SU-DHL-6 (cell line): ENCODE measurements at regions not wholly inside any gene's neighbourhood (a gene's known extent, or its start where the extent isn't known, plus 50 kb on each side); places are given as distances from the start of the nearest gene placed in this dataset.

Experiments used
- H2AFZ ChIP-seq: fragments of 200-600 bp; sonication (generic); 2 replicates; pipeline ENCODE4 v1.6.1; 2014; ENCODE audit warnings: low read depth, mild to moderate bottlenecking, moderate library complexity, mixed read lengths, antibody characterized with exemption, low read length; ENCODE audit not compliant: severe bottlenecking
- H3F3A ChIP-seq: fragments of 200-600 bp; shearing (Covaris generic); 2 replicates; pipeline ENCODE4 v1.6.0; 2016; ENCODE audit warnings: antibody characterized with exemption, mild to moderate bottlenecking; ENCODE audit not compliant: insufficient read depth
- H3K27ac ChIP-seq: fragments of 200-600 bp; sonication (generic); 2 replicates; pipeline ENCODE4 v1.5.1; 2016; ENCODE audit warnings: low read depth, mild to moderate bottlenecking, low read length, moderate library complexity, mixed read lengths
- H3K27me3 ChIP-seq: fragments of 200-600 bp; sonication (generic), shearing (Covaris generic); 2 replicates; pipeline ENCODE4 v1.6.0; 2014; ENCODE audit warnings: mild to moderate bottlenecking, low read length
- H3K36me3 ChIP-seq: fragments of 200-600 bp; sonication (generic); 2 replicates; pipeline ENCODE4 v1.6.1; 2014; ENCODE audit warnings: mild to moderate bottlenecking, low read length, mixed read lengths
- H3K4me2 ChIP-seq: fragments of 300-600, 200-600 bp; shearing (Covaris generic), sonication (generic); 2 replicates; pipeline ENCODE4 v1.6.0; 2014; ENCODE audit warnings: low read length, low read depth, mild to moderate bottlenecking; ENCODE audit not compliant: poor library complexity, severe bottlenecking
- H3K4me3 ChIP-seq: fragments of 200-600 bp; sonication (generic); 2 replicates; pipeline ENCODE4 v1.5.1; 2014; ENCODE audit warnings: antibody characterized with exemption, low read length, mild to moderate bottlenecking, mixed read lengths; ENCODE audit not compliant: insufficient read depth, poor library complexity, severe bottlenecking
- H3K79me2 ChIP-seq: fragments of 200-600 bp; sonication (generic); 2 replicates; pipeline ENCODE4 v1.6.1; 2014; ENCODE audit warnings: mild to moderate bottlenecking, low read length, moderate library complexity; ENCODE audit not compliant: insufficient read depth
- H3K9ac ChIP-seq: fragments of 200-600 bp; sonication (generic); 2 replicates; pipeline ENCODE4 v1.7.0; 2014; ENCODE audit warnings: mild to moderate bottlenecking, low read length
- H3K9me2 ChIP-seq: fragments of 200-600 bp; sonication (generic); replicated peaks from 2 replicates; pipeline ENCODE4 v1.6.1; 2014; ENCODE audit warnings: low read length; ENCODE audit not compliant: insufficient read depth
- H3K9me3 ChIP-seq: fragments of 200-600 bp; sonication (generic); 2 replicates; pipeline ENCODE4 v1.6.1; 2014; ENCODE audit warnings: low read length, mixed read lengths; ENCODE audit not compliant: insufficient read depth
- H4K20me1 ChIP-seq: fragments of 200-600 bp; sonication (generic); 2 replicates; pipeline ENCODE4 v1.6.1; 2014; ENCODE audit warnings: low read depth, mild to moderate bottlenecking, antibody characterized with exemption, low read length, moderate library complexity, mixed read lengths
- EZH2phosphoT487 ChIP-seq: fragments of 200-600 bp; sonication (generic), shearing (Covaris generic); conservative IDR thresholded peaks from 2 replicates; pipeline ENCODE4 v1.6.1; 2018; ENCODE audit warnings: mild to moderate bottlenecking, antibody characterized with exemption, low read length, moderate library complexity, mixed read lengths
- TF ChIP-seq, protein P1 (sequence below): fragments of 200-600 bp; sonication (generic); IDR thresholded peaks from one replicate; pipeline ENCODE4 v1.5.1; 2017; ENCODE audit warnings: antibody characterized with exemption, mild to moderate bottlenecking, low read length, moderate library complexity; ENCODE audit not compliant: insufficient read depth, poor library complexity, severe bottlenecking

DNA sequence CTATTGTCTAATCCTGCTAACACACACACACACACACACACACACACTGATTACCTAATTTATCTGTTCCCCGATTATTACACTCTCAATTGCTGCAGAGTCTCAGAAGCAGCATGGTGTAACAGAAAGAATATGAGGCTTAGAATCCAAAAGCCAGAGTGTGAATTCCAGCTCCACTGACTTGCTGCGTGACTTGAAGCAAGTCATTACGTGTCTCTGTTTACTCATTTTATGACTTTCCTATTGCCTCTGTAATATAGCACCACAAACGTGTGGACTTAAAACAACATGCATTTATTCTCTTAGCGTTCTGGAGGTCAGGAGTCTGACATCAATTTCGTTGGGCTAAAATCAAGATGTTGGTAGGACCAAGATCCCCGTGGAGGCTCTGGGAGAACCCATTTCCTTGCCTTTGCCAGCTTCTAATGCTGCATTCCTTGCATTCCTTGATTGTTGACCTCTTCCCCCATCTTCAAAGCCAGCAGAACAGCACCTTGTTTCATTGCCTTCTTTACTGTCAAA lies 55.9 kb upstream of the ATP5PO start:
- no peak for TF ChIP-seq EZH2phosphoT487
- TF ChIP-seq, protein P1, sequence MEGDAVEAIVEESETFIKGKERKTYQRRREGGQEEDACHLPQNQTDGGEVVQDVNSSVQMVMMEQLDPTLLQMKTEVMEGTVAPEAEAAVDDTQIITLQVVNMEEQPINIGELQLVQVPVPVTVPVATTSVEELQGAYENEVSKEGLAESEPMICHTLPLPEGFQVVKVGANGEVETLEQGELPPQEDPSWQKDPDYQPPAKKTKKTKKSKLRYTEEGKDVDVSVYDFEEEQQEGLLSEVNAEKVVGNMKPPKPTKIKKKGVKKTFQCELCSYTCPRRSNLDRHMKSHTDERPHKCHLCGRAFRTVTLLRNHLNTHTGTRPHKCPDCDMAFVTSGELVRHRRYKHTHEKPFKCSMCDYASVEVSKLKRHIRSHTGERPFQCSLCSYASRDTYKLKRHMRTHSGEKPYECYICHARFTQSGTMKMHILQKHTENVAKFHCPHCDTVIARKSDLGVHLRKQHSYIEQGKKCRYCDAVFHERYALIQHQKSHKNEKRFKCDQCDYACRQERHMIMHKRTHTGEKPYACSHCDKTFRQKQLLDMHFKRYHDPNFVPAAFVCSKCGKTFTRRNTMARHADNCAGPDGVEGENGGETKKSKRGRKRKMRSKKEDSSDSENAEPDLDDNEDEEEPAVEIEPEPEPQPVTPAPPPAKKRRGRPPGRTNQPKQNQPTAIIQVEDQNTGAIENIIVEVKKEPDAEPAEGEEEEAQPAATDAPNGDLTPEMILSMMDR, result no peak
- no peak overlapping the region for H3K9ac ChIP-seq
- no peak overlapping the region for H3K4me2 ChIP-seq
- H3K9me2 ChIP-seq, result no peaks in the 10 kb centered on the region
- H3F3A ChIP-seq, result no peaks in the 10 kb centered on the region
- H3K9me3 ChIP-seq, result no peaks in the 10 kb centered on the region
- no peak overlapping the region for H3K27ac ChIP-seq
- no peak overlapping the region for H3K4me3 ChIP-seq
- no peaks in the 10 kb centered on the region for H3K79me2 ChIP-seq
- H3K27me3 ChIP-seq, result no peaks in the 10 kb centered on the region
- H3K36me3 ChIP-seq, result no peaks in the 10 kb centered on the region
- no peak overlapping the region for H2AFZ ChIP-seq
- no peaks in the 10 kb centered on the region for H4K20me1 ChIP-seq

DNA sequence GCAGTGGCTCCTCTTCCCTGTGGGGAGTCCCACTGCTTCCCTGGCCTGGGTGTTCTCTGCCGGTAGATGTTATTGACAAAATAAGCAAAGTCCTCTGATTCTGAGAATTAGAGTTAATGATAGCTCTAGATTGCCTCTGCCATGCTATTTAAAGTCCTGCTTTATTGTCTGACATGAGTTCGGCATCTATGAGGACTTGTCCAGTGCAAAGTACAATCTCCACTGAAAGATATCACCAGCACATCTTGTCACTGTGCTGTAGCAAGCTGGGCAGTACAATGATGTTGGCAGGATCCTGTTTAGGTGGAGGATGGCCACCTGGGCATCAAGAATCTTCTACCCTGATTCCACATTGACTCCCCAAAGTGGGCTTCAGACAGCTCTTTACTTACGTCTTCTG lies 54.0 kb upstream of the ATP5PO start:
- Histone ChIP-seq H3K27ac (no peak overlapping the region), H3K4me2 (no peak overlapping the region)

DNA sequence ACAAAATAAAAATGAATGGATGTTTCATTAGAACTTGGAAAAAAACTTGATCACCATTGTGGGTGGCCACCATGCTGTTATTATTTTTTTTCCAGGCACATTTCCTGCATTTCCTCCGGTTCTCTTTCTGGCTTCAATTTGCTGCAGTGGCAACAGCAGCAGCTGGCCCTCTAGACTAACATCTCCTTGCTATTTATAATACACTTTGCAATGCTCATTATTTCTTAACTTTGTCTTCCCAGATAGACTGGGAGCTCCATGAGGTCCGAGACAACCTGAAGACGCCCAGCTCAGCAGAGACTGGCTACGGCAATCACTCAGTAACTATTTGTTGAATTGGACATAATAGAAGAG lies 53.4 kb upstream of the ATP5PO start:
- Histone ChIP-seq H3K9ac (no peak overlapping the region), H3K4me3 (no peak overlapping the region), H3F3A (no peaks in the 10 kb centered on the region), H2AFZ (no peak overlapping the region), H3K27ac (no peak overlapping the region), H3K9me3 (no peaks in the 10 kb centered on the region), H3K36me3 (no peaks in the 10 kb centered on the region), H3K4me2 (no peak overlapping the region), H4K20me1 (no peaks in the 10 kb centered on the region), H3K79me2 (no peaks in the 10 kb centered on the region), H3K27me3 (no peaks in the 10 kb centered on the region), H3K9me2 (no peaks in the 10 kb centered on the region)
- TF ChIP-seq, protein P1, result no peak
- no peak for TF ChIP-seq EZH2phosphoT487

More for the DNA sequence above, 54.0 kb upstream of the ATP5PO start:
- no peaks in the 10 kb centered on the region for H3F3A ChIP-seq
- no peaks in the 10 kb centered on the region for H3K9me2 ChIP-seq
- no peak overlapping the region for H3K4me3 ChIP-seq
- no peaks in the 10 kb centered on the region for H3K79me2 ChIP-seq
- TF ChIP-seq, protein P1, result no peak
- TF ChIP-seq EZH2phosphoT487, result no peak
- no peak overlapping the region for H3K9ac ChIP-seq
- H2AFZ ChIP-seq, result no peak overlapping the region
- no peaks in the 10 kb centered on the region for H3K9me3 ChIP-seq
- no peaks in the 10 kb centered on the region for H3K27me3 ChIP-seq
- no peaks in the 10 kb centered on the region for H3K36me3 ChIP-seq
- H4K20me1 ChIP-seq, result no peaks in the 10 kb centered on the region
